GM19397 (cell line): ENCODE measurements at regions not wholly inside any gene's neighbourhood (a gene's known extent, or its start where the extent isn't known, plus 50 kb on each side); places are given as distances from the start of the nearest gene placed in this dataset.

Experiments used
- ATAC-seq: cut with Tn5 transposase; IDR thresholded peaks from one replicate; pipeline ENCODE4 v1.9.1; 2021; ENCODE audit warnings: mild to moderate bottlenecking, moderate library complexity; ENCODE audit not compliant: unreplicated experiment

GRCh38 chr16:85475233-85475632 lies 137.9 kb upstream of the GSE1 start:
- ATAC-seq = no peak

- no peak for ATAC-seq
Measured at GRCh38 chr16:85475691-85476300, 137.3 kb upstream of the GSE1 start.

DNA sequence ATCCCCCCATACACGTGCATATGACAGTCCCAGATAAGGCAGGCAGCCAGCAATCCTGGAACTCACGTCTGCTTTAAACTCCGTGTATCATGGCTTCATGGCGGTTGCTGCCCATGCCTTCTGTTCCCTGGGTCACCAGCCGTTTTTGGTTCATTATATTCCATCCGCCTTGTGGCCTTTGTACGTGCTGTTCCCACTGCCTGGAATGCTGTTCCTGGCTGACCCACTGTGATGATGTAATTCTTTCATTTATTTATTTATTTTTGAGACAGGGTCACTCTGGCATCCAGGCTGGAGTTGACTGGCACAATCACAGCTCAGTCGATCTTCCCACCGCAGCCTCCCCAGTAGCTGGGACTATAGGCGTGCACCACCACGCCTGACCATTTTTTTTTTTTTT lies 136.7 kb upstream of the GSE1 start:
- no peak for ATAC-seq

- ATAC-seq = no peak
Measured at GRCh38 chr16:85477801-85478363, 135.2 kb upstream of the GSE1 start.

- ATAC-seq = no peak
Measured at GRCh38 chr16:85479972-85480726, 133.0 kb upstream of the GSE1 start.

DNA sequence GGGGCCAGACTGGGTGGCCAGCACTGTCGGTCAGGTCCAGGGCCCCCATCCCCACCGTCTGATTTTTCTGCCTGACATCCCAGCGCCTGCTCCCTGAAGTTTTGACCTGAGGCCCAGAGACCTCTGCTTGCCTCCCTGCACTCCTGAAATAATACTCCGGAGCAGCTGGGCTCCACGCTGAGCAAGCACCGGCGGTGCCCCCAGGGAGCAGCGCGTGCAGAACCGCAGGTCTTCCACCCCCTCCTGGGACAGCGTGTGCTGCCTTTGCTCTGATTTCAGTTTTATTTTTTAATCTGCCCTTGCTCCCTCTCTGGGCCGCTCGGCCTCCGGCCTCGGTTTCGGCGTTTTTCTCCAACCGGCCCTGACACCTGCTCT lies 132.4 kb upstream of the GSE1 start:
- ATAC-seq = no peak

GRCh38 chr16:85481206-85481605 lies 131.9 kb upstream of the GSE1 start:
- ATAC-seq = no peak

GRCh38 chr16:85481738-85482137 lies 131.4 kb upstream of the GSE1 start:
- no peak for ATAC-seq

GRCh38 chr16:85483424-85483823 lies 129.7 kb upstream of the GSE1 start:
- no peak for ATAC-seq

- ATAC-seq = no peak
Measured at GRCh38 chr16:85484347-85485300, 128.5 kb upstream of the GSE1 start.

DNA sequence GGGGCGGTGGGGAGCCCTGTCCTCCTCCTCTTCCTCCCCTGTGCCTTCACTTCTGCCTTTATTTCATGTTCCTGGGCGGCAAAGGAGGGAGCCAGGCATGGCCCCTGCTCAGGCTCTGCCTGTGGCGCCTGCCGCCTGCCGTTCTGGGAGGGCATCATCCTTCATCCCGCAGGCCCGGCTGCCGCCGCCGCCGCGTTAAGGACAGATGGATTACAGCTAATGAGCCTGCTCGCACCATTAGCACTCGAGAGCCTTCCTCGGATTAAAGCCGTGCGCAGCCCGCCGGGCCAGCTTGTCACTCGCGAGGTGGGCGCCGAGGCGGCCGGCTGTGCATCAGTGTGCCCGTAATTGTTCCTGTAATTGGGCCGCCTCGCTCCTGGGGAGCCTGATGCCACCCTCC lies 127.7 kb upstream of the GSE1 start:
- no peak for ATAC-seq

DNA sequence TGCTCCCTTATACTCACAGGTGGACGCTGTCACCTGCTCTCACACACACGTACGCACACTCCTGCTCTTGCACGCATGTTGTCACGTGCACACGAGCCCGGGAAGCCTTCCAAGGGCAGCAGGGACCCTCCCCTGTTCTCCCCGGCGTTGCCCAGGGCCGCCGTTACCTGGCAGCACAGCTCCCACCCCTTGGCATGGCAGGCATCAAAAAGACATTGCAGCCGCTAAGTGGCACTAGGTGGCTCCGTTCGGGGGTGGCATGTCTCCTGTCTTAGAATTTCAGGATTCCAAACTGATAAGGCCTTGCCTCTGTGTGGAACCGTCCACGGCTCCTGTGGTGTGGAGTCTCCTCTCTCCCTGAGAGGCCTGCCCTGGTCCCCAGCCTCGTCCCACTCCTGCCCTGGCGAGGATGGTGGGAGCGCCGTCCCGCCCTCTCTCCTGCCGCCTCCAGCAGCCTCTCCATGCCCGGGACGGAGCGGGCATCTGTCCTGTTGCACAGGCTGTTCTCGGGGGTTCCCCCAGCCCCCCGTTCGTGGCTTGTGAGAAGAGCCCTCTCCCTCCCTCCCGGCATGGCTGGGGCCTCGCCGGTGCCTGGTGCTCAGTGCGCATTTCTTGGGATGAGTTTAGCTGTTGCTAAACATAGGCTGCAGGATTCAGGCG lies 126.7 kb upstream of the GSE1 start:
- ATAC-seq = no peak

DNA sequence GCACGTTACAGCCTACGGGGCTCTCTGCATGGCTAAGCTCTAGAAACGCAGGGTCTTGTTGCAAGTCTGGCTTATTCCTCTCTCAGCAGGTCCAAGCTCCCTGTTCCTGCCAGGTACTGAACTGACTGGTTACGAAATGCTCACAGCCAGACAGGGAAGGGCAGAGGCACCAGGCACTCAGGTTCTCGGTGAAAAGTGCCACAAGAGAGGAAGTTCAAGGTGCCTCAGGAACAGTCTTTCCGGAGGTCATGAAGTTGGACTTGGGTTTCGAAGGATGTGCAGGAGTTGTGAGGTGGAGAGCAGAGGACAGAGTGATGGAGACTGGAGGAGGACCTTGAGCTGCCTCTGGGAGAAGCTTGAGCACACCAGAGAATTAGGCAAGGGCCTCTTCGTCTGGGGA lies 124.7 kb upstream of the GSE1 start:
- ATAC-seq = no peak

- ATAC-seq = no peak
Measured at GRCh38 chr16:85490407-85491057, 122.6 kb upstream of the GSE1 start.

DNA sequence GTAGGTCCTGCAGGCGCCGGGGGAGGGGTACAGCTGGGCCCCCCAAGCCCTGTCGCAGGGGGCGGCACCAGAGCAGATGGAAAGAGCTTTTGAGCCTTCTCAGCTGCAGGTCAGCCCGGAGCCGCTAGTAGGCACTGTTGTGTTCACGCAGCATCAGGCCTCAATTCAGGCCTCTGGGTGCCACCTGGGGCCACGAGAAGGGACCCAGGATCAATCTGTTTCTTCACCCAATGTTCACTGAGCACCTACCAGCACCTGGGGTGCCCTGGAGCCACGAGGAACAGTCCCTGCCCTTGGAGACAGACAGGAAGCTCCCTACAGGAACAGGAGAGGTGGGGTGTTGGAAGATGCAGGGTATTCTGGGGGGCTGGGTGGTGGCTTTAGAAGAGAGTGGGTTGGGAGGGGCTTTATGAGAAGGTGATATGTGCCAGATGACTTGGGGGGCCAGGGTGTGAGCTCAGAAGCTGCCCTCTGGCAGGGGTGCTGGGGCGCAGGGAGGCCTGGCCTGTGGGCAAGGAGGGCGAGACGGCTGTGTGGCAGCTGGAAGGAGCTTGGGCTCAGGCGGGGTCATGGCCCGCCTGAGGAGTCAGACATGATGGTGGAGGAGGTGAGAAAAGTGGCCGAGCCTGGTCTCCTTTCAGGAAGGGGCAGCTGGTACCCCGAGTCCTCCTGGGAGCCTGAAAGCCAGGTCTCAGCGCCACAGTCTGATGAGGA lies 121.9 kb upstream of the GSE1 start:
- no peak for ATAC-seq

GRCh38 chr16:85491798-85492294 lies 121.3 kb upstream of the GSE1 start:
- no peak for ATAC-seq

- ATAC-seq = no peak
Measured at GRCh38 chr16:85492295-85492864, 120.7 kb upstream of the GSE1 start.

DNA sequence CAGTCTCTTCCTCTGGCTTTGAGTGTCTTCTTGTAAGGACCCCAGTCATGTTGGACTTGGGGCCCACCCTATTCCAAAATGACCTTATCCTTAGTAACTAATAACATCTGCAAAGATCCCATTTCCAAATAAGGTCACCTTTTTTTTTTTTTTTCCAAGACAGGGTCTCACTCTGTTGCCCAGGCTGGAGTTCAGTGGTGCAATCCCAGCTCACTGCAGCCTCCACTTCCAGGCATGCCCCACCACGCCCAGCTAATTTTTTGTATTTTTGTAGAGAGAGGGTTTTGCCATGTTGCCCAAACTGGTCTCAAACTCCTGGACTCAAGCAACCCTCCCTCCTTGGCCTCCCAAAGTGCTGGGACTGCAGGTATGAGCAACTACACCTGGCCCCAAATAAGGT lies 118.8 kb upstream of the GSE1 start:
- ATAC-seq = no peak

GRCh38 chr16:85495259-85495658 lies 117.9 kb upstream of the GSE1 start:
- no peak for ATAC-seq
